NCI-H1092 treated with DMSO at 0.1 percent for 48 hours (cell line): ENCODE measurements at regions not wholly inside any gene's neighbourhood (a gene's known extent, or its start where the extent isn't known, plus 50 kb on each side); places are given as distances from the start of the nearest gene placed in this dataset.

Source experiments
- DNase-seq: peaks from one replicate; lab custom pipeline; 2025; lab: John Stamatoyannopoulos, UW

DNA sequence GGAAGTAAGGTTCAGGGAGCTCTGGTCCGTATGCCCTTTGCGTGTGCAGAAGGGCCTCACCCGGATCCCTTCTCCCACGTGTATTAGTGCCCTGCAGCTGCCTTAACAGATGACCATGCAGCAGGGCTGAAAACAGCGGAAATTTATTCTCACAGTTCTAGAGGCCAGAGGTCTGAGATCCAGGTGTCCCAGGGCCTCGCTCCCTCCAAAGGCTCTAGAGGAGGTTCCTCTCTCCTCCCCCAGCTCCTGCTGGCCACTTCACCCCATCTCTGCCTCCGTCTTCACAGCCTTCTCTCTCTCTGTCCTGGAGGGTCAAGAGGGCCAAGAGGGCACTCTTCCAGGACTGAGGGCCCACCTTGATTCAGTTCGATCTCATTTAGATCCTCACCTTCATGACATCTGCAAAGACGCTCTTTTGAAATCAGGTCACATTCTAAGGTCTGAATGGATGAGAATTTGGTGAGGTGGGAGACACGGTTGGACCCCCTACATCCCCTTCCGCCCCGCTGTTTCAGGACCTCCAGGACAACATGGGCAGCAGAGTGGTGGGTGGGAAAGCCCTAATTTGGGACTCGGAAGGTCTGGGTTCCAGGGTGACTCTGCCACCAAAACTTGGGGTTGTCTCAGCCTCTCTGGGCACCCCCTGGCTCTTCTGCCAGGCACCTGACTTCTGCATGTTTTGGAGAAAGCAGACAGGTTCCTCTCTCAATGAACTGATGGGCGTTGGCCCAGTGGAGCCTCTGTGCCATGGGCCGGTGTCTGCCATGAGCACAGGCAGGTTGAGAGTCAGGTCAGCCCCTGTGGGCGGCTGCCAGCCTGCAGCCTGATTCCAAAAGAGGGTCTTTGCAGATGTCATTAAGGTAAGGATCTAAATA is 361.2 kb downstream of the SEC14L1 start:
- DNase-seq = no peak

DNA sequence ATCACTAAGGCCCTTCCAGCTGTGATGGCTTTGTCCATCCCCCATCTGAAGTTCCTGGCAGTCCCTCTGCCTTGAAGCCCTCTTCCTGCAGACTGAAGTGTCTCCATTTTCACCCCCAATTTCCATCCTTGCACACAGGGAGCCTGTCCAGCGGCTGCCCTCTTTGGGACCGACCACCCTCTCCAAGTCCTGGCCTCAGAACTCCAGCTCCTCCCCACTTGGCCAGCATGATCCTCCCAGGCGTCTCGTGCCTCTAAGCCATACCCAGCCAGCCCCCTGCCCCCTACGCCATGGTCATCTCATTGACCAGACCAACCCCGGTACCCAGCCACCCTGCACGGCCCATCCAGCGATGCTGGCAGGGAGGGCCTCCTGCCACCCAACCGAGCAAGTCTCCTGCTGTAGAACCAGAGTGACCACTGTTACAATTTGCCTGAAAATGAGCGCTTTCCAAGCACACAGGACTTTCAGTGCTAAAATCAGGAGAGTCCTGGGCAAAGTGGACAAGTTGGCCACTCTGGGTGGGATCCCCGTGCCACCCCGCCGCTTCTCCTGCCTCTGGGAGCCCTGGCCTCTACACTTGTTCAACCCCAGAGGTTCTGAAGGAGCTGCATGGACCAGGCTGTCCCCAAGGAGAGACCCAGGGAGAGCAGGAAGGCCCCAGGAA is 362.0 kb downstream of the SEC14L1 start:
- DNase-seq = no peak

DNA sequence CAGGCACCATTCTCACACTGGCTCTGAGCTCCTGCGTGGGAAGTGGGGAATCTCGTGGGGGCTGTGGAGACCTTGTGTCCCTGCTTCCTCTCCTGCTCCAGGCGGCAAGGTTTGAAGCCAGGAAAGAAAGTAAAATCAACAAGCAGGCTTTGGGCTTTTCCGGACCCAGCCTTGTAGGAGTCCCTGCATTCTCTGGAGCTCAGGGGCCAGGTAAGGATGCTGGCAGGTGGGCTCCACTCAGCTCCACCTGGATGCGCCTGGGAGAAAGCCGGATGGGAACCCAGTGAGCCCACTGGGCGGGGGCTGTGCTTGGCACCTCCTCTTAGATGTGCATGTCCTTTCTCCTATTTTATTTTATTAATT is 362.5 kb downstream of the SEC14L1 start:
- no peak for DNase-seq

DNA sequence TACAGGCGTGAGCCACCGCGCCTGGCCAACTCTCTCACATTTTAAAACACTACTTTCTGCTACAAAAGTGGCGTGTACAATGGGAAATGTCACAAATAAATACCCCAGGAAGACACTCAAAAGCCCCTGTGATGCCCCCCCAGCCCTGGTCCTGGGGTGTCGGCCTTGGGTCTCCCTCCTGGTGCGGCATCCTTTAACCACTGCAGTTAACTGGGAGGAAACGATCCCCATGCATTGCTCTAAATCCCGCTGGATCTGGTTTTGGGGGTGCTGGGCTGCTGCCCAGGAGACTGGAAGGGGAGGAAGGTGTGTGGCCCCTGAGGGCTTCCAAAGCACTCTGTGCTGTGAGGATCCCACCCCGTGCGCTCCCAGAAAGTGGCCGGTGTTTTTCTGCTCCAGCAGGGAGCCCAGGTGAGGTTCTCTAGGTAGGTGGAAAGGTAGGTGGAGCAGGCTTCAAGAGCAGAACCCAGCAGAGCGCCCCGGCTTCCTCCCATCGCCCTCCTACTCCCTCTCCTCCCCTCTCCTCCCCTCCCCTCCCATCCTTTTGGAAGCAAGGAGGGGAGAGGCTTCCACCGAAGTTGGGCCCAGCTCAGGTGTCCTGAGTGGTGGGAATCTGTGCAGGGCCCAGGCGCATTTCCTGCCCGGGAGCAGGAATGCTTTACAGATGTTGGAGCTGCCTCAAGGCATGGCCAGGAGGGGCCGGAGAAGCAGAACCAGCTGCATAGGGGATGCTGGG is 363.3 kb downstream of the SEC14L1 start:
- DNase-seq = no peak

DNA sequence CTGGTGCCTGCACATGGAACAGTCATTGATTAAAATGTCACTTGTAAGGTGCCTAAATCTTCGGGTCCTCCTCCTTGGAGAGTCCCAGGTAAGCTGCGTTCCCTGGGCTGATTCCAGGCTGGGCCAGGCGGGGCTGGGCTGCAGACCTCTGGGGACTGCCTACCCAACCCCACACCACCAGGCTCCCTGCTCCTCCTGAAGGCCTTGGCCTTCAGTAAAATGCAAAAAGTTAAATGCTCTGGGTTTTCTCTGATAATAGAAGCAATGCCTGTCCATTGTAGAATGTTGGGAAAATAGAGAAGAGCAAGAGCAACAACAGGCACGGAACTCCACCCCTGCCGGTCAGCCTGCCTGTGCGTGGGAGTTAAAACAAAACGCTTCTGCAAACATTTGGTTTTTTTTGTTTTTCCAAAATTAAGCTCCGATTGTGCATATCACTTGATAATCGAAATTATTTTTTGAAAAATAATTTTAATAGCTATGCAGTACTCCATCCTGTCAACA is 363.9 kb downstream of the SEC14L1 start:
- no peak for DNase-seq

DNA sequence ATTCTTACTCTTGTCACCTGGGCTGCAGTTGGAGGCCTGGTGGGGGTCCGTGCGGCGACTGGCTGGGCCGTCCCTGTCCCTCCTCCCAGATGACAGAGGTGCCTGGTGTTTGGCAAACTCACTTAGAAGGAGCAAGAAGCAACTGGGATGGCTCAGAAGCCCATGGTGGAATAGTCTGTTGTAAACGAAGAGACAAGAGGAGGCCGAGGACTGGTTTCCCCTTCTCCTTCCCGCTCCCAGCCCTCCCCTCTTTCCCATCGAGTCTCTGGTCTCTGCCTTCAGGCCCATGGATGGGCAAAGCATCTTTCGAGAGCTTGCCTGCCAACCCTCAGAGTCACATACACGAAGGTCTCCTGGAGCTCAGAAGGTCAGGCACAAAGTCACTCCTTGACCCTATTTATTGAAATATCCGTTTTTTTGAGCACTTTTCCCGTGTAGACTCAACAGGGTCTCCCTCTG is 364.4 kb downstream of the SEC14L1 start:
- no peak for DNase-seq

DNA sequence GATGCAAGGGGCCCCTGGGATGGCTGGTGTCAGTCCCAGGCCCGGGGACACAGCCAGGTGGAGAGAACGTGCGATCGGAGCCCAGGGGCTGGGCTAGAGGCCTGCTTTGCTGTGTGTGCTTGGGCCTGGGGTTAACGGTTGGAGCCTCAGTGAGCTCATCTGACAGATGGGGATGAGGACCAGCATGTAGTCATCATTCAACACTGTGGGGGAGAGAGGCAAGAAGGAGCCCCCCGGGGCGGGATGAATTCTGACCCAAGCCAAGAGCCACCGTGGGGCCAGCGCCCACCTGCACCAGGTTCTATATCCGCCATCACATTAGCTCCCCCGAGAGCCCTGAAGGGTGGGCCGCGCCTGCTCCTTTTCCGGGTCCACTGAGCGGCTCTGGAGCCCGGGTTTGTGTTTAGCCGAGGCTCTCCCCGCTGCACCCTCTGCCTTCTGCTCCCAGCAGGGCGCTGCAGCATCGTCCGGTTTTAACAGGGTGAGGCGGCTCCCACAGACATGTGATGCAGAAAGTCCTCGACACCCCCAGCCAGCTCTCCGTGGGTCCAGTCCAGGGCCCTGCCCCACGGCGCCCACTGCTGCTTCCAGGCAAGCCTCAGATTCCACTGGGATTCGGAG is 365.7 kb downstream of the SEC14L1 start:
- DNase-seq = no peak

DNA sequence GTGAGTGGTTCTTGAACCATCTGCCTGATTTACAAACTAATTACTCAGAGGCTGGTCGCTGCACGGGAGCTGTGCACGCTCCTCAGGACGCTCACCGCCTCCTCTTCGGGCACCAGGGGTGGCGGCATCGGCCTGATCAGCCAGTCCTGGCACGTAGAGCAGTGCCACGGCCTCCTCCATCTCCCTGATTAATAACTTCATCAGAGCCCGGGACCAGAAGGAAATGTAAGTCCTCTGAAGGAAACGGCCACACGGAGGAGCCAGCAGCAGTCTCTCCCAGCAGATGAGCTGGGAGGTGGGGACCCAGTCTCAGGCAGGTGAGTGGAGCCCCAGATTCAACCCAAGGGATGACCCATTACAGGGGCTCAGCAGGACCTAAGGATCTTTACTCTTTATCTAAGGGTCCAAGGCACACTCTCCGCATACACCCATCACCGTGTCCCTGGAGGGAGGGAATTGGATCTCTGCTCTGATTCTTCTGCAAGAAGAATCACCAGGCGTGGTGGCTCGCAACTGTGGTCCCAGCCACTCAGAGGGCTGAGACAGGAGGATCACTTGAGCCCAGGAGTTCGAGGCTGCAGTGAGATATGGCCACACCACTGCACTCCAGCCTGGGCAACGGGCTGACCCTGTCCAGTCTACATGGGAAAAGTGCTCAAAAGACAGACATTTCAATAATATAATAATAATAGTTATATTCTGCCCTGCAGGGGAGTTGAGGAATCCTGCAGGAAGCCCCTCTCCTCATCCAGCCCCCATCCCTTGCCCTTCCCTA is 366.5 kb downstream of the SEC14L1 start:
- no peak for DNase-seq

DNA sequence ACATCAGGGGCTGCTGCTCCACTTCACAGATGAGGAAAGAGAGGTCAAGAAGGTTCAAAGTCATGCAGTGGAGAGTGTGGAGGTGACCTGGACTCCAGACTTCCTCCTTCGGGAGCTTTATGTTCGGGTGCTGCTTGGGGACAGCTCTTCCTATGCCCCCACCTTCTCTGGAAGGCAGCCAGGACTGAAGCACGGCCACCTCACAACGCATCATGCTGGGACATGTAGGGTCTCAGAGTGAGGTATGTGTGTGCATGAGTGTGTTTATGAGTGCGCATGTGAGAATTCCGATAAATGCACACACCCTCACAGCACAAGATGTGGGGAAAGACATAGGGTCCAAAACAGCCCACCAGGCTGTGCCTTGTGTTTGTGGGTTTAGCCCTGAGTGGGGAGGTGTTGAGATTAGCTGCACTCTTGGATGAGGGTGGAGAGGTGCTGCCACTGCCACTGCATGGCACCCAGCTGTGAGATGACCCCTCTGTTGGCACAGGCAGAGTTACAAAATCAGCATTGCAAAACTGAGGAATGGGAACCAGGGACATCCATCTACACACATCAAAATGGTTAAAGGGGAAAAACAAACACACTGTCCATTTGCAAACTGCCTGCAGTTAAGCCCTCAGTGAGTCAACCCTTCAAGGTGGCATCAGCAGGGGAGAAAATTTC is 367.4 kb downstream of the SEC14L1 start:
- no peak for DNase-seq

DNA sequence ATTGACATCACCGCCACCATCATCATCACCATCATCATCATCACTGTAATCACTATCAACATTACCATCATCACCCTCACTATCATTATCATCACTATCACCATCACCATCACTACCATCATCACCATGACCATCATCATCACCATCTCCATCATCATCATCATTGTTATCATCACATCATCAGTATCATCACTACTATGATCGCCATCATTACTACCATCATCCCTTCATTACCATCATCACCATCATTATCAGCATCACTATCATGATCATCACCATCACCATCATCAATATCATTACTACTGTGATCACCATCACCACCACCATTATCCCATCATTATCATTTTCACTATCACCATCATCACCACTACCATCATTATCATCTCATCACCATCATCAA is 368.3 kb downstream of the SEC14L1 start:
- DNase-seq = no peak

DNA sequence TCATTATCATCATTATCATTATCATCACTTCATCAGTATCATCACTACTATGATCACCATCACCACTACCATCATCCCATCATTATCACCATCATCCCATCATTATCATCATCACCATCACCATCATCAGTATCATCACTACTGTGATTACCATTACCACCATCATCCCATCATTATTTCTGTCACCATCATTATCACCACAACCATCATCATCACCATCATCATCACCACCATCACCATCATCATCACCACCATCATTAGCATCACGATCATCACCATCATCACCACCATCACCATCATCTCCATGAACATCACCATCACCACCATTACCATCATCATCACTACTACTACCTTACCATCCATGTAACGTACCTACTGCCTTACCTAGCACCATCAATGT is 368.8 kb downstream of the SEC14L1 start:
- no peak for DNase-seq

DNA sequence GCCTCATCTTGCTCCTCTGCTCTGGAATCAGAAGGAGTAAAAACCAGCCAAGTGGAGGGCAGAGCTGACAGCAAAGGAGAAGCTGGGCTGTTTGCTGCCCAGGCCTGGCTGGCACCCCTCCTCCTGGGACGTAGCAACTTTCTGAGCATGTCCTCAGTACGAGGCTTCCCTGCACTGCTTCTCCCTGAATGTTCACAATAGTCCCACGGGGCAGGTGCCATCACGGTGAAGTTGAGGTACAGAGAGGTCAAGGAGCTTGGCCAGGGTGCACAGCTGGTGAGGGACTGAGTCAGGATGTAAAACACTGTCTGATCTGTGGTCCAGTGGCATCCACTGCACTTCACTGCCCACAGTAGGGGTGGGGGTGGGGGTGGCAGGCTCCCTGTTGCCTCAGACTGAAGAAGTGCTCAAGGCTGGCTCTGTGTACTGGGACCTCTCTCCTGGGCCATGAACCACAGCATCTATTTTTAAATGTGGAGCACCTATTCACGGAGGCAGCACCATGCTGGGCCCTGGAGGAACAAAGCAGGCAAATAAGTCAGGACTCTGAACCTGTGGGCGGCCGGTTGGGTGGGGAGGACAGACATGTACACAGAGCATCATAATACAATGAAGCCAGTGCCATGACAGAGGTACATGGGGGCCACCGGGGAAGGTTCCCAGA is 369.5 kb downstream of the SEC14L1 start:
- DNase-seq = no peak

DNA sequence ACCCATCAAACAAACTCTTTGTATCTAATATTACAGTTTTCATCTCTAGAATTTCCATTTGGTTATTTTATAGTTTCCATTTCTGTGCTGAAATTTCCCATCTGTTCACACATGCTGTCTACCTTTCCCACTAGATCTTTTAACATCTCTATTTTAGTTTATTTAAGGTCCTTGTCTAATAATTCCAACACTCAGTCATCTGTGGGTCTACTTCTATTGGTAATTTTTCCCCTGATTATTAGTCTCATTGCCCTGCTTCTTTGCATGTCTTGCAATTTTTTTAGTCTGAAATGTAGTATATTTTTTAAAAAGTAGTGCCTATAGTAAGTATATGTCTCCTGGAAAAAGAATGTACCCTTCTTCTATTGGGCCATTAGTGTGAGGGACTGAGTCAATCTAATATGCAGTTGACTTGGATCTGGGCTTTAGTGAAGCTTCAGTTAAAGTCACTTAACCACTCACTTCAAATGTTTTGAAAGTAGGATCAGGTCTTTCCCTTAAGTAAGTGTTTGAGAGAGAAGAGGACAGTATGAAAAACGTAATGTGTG is 370.8 kb downstream of the SEC14L1 start:
- DNase-seq = no peak

DNA sequence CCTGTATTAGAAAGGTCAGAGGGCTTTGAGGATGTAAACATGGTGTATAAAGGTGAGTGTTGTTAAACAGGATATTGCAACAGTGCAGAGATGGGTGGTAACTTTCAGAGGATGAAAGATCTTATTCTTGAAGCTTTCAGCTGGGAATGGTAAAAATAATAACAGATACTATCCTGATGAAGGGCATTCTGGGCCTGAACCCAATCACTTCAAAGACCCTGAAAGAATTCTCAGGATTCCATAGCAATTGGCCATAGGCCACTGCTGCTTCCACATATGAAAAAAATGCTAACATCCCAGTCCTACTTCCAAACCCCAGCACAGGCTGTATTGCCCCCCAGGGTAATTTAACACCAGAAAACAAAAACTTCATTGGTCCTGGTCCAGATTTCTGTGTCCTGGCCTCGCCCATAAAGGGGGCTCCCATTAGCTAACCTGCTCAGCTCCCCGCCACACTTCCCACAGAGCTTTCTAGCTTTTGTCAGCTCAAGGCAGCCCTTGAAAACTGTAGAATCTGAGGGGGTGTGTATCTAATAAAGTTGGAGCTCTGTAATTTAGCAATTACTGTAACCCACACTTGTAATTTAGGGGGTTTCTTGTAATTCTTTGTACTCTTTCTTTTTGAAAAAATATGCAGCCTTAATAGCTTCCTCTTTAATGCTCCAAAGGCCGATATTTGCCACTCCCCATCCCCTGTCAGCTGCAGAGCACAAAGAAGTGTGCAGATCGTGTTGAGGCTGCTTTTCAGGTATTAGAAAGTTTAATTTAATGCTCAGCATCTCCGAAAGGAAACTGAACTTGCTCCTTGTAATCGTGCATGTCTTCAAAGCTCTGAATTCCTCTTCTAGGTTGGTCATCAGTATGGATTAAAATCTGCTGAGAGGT is 371.5 kb downstream of the SEC14L1 start:
- DNase-seq = no peak

DNA sequence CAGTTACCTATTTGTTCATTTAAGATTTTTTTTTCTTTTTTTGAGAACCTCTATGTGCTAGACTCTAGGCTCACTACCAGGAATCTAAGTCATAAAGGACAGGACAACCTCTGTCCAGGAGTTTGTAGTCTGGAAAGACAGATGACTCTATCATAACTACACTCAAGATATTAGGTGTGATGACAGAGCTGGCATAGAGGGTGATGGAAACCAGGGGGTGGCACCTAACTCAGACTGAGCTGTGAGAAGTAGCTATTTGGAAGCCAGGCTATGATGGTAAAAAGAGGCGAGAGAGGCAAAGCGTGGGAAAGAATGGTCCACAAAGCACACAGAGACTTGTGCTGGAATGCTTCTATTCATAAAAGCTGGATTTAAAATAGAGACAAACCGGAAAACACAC is 372.3 kb downstream of the SEC14L1 start:
- DNase-seq = no peak

DNA sequence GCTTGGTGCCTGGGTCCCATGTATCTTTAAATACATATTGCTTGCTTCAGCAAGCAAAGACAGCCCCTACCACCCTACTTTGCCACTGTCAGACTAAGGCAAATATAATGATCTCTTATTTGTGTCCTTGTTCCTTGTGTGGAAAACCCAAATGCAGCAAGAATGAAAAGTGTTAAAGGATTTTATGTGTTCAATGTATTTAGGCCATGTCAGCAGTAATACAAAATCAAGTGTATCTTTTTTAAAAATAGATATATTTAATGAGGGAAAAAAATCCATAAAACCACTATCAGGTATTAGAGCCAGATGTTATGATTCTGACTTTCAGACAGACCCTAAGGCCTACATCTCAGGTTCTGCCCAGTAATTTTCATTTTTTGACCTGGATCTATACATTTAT is 374.5 kb downstream of the SEC14L1 start:
- DNase-seq = no peak

DNA sequence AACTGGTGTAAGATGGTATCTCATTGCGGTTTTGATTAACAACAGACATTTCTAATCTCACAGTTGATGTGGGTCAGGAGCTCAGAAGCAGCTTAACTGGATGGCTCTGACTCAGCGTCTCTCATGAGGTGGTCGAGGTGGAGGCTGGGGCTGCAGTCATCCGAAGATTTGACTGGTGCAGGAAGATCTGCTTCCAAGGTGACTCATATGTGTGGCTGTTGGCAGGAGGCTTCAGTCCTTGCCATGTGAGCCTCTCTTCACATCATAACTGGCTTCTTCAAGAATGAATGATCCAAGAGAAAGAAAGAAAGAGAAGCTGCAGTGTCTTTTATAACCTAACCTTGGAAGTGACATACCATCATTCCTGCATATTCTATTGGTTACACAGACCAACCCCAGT is 376.1 kb downstream of the SEC14L1 start:
- no peak for DNase-seq

DNA sequence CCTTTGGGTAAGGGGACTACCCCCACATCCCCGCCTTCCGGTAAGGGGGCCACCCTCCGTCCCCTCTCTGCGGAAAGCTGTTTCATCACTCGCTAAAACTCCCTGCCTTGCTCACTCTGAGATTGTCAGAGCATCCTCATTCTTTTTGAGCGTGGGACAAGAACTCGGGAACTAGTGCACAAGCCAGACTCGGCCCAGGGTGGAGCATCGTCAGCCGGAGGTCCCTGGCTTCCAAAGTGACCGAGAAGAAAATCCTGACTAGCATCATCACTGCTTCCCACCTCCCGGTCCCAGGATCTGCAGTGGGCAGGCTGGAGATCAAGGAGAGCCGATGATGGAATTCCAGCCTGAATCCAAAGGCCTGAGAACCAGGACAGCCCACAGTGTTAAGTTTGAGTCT is 380.3 kb downstream of the SEC14L1 start:
- no peak for DNase-seq

DNA sequence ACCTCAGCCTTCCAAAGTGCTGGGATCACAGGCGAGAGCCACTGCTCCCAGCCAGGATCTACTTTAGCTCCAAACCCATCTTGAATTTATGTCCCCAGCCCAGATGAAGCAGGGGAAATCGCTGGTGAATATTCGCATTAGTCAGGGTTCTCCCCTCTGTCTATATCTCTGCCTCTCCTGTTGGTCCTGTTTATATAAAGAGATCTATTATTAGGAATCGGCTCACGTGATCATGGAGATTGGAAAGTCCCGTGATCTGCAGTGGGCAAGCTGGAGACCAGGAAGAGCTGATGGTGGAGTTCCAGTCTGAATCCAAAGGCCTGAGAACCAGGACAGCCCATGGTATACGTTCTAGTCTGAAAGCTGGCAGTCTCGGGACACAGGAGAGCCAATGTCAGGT is 382.8 kb downstream of the SEC14L1 start:
- no peak for DNase-seq
